ENCODE measurements at regions not wholly inside any gene's neighbourhood (a gene's known extent, or its start where the extent isn't known, plus 50 kb on each side); places are given as distances from the start of the nearest gene placed in this dataset.

DNA sequence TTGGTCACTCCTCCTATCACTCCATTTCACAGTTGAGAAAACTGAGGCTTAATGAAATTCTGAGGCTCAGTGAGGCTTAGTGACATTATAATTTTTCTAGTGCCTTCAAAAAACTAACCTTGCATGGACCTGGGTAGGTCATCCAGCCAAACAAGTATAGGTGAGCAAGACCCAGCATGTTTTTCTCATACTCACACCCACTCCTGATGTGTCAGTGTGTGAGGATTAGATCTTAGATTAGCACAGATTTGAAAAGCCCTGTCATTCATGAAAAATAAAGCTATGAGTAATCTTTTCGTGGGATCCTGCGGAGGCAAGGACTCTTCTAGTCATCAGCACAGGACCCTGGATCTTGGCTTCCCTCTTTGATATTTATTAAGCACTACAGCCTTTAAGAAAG, 146.7 kb downstream of the CHIC2 start:
- TF ChIP-seq CTCF (IDR thresholded peaks at IDR 0.05; ENCODE audit: insufficient read depth, low read depth, low read length) (no peak), EZH2 (IDR thresholded peaks at IDR 0.05; ENCODE audit: insufficient read depth, low read length) (no peak)
